COLO829 (cell line): ENCODE measurements at regions not wholly inside any gene's neighbourhood (a gene's known extent, or its start where the extent isn't known, plus 50 kb on each side); places are given as distances from the start of the nearest gene placed in this dataset.
A peak's percentile ranks its signal among the peaks of the same experiment; 100 is the strongest.

Source experiments
- DNase-seq: peaks from one replicate; pipeline ENCODE4 v3.0.0; 2012; ENCODE audit warnings: low spot score

DNA sequence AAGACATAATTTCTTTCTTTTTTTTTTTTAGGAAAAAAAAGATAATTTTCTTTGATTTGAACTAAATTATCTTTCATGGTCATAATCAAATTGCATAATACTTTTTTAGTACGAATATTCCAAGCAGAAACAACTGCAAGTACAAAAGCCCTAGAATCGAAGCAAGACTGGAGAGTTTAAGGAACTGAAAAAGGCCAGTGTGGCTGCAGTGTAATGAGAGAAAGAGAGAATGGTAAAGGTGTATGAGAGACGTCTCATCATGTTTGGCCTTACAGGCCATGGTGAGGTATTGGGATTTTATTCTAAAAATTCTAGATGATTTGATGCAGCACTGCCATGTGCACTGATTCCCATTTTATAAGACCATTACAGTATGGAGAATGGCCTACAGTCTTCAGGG is 180.9 kb downstream of the SUCNR1 start:
- no peak for DNase-seq

DNA sequence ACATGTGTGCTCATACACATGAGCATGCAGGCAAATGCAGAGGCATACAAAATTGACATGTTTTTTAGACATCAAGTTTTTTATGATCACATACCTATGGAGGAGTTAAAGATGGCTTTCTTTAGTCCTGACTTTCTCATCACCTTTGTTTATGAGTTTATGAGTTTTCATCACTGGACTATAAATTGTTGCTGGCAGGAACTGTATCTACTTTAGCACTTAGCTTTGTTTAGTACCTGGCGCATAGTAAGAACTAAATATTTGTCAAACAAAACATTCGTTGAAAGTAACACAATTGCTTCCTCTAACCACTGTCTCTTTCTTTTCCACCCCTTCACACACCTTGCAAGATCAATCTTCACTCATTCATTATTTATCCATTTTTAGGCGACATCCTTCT is 182.6 kb downstream of the SUCNR1 start:
- DNase-seq, result no peak

DNA sequence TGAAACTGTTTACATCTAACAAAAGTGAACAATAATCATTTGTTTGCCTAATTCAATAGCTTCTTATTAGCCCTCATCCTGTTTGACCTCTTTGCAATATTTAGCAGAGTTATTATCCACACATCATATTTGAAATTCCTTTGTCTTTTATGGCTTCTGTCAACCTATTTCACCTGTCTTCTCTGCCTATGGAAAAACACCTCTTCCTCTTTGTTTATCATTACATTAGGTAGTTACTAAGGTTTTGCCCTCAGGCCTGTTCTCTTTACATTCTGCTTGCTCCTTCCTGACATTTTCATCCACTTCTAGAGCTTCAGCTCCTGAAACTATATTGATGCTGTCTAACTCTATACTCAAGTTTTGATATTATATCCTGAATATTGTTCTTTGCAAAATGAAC is 183.0 kb downstream of the SUCNR1 start:
- DNase-seq, result no peak

DNA sequence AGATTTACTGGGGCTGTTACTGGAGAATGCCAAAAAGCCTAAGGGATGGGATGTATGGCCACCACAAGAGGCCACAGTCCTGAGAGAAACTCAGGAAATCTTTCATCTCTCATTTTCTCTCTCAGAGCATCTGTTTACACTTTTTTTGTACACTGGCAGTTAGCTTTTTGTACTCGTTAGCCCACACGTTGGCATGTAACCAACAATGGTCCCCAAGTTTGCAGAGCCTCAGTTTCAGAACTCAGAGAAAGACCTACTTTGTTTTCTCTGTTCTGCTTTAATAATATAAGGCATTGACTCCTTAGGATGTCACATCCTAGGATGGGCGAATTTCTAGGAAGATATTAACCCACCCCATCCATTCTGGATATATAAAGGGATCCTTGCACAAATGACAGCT is 183.5 kb downstream of the SUCNR1 start:
- no peak for DNase-seq

DNA sequence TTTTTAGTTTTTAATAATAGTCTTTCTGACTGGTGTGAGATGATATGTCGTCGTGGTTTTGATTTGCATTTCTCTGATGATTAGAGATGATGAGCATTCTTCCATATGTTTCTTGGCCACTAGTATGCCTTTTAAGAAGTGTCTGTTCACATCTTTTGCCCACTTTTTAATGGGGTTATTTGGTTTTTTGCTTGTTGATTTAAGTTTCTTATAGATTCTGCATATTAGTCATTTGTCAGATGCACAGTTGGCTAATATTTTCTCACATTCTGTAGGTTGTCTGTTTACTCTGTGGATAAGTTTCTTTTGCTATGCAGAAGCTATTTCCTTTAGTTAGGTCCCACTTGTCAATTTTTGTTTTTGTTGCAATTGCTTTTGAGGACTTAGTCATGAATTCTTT is 185.4 kb downstream of the SUCNR1 start:
- DNase-seq, result no peak

DNA sequence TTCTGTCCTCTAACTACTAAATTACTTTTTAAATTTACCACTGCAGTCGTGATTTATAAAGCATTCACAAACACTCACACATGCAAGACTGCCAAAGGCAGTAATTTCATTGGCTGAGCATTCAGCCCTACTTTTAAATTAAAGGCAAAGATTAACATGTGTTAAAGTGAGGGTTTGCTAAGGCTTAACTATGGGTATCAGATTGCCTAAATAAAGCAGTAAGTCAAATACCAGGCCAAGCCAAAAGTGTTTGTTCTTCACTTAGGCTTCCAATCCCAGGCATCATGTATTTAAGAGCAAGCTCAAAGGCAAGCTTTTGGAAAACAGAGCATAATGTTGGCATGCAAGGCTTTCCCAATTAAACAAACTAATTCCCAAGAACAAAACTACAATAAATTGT is 187.3 kb downstream of the SUCNR1 start:
- no peak for DNase-seq

DNA sequence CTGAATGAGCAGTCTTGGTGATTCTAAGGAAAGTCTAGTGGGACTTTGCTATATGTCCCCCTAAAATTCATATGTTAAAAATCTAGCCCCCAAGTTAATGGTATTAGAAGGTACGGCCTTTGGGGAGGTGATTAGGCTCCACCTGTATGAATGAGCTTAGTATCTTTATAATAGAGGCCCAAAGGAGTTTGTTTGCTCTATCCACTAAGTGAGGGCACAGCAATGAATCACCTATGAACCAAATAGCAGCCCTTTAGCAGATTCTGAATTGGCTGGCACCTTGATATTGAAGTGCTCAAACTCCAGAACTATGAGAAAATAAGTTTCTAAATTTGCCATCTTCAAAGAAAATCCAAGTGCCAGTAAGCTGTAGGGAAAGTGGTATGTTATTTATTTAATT is 187.9 kb downstream of the SUCNR1 start:
- no peak for DNase-seq

DNA sequence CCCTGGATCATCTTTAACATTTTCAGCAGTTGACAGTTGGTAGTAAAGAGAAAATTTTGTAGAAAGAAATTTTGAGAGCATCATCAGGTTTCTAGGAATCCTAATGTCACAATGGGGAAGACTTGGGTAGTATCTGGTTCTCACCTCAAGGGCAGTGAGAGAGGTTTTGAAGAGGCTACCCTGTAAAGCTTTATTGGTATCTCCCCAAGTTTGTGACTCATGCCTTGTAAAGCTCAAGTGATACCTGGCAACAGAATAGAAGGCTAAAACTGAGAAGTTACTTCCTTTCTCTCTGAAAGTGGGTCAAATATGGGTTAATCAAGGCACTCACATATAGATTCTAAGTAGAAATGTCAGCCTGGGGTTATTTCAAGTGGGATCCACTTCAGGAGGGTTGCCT is 196.4 kb downstream of the SUCNR1 start:
- no peak for DNase-seq

DNA sequence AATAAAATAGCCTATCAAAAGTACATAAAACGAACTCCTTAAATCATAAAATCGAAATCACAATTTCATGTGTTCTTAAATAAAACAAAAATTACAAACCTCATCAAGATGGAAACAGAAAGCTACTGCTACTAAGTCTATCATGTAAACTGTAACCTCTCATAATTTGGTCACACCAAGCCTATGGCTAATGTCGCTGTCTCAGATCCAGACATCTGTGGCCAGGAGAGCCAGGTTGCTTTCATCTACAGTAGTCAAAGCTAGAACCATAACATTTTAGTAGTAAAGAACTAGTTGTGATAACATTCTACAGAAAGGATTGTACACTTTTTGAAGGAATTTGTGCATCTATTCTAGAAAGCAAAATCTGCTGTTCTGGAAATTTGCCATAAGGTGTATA is 197.4 kb upstream of the MBNL1 start:
- no peak for DNase-seq

DNA sequence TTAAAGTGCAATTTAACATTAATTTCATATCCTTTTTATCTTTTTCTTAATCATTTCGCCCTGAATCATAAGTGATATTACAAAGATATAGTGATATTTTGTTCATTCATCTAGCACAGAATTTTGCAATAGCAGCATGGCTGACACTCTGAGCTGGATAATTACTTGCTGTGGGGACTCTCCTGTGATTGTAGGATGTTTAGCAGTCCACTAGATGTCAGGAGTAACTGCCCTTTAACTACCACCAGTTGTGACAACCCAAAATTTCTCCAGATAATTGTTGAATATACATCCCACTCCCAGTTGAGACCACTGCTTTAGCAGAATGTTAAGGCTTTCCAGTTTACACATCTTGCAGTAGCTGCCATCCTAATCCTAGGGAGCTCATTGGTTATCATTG is 196.8 kb upstream of the MBNL1 start:
- peak; percentile 63 for DNase-seq

DNA sequence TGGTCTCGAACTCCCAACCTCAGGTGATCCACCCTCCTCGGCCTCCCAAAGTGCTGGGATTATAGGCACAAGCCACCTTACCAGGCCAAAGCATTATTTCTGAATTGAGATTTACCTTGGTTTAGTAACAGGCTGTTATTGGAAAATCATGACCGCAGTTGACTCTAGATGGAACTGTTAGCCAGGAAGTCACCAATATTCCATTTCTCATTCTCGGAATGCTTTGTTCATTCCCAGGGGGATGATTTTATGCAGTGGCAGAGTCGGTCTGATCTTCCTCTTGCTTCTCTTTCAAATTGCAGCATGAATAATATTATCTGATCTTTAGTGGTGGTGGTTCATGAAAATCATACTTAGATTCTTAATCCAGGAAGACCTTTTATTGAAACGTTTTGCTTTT is 195.5 kb upstream of the MBNL1 start:
- peak; percentile 37 for DNase-seq

DNA sequence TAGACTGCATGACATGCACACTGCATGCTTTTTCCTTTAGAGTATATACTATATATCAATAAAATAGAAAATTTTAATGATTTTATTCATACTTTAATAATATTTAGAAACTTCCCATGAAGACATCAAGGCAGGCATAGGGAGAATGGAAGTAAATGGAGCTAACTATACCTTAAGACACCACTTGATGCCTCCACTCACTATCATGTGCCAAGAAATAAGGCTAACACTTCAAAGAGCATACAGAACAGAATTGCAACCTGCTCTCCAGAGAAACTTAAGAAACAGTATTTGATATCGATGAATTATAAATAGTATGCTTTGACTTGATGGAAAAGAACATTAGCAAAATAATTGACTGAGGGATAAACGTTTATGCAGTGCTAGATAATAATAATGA is 192.6 kb upstream of the MBNL1 start:
- no peak for DNase-seq

DNA sequence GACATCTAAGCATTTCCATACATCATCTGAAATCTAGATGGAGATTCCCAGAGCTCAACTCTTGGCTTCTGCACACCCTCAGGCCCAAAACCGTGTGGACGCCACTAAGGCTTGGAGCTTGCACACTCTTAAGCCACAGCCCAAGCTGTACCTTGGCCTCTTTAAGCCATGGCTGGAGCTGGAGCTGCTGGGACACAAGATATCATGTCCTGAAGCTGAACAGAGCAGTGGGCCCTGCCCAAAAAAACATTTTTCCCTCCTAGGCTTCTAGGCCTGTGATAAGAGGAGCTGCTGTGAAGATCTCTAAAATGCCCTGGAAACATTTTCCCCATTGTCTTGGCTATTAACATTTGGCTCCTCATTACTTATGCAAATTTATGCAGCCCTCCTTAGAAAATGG is 188.7 kb upstream of the MBNL1 start:
- DNase-seq, result no peak

DNA sequence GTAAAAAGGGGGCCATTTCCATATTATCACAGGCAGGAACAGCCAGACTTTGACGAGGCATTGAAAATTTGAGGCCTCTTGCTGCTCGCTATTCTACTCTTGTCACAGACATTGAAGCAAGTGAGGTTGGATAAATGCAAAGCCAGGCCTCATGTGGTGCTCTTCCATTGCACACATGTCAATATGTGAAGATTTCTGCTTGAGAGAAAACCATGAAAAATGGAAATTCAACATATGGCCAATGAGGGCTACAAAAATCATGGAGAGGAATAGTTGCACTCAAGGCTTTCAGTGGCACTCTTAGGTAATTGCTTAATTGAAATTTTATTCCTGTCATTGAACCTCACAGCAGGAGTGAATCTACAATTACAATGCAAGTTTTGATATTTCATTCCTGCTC is 185.6 kb upstream of the MBNL1 start:
- DNase-seq, result no peak

DNA sequence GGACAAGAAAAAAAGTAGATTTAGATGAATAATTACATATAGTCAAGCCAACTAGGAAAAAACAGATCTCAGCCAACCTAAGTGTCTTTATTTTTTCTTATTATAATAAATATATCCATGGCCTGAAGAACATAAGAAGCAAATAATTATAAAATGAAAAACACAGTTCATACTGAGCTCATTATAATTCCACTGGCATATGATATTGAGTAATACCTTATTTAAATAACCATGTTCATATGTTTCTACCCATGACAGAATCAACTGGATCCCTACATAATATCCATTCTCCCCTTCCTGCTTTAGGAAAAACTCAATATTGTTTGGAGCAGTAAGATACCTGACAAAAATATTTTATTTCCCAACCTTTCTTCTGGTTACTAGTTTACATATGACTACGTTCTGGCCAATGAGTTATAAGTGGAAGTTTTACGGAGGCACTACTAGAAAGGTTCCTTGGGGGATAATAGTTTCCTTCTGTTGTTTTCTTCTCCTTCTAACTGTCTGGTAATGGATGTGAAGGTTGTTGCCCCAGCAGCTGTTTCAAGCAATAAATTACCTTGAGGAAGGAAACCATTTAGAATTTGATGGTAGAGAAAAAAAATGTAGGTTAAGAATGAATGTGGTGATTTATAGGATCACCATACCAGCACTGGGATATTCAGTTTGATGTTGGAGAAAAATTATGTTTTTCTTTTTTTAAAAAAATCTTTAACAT is 184.1 kb upstream of the MBNL1 start:
- DNase-seq, result no peak

DNA sequence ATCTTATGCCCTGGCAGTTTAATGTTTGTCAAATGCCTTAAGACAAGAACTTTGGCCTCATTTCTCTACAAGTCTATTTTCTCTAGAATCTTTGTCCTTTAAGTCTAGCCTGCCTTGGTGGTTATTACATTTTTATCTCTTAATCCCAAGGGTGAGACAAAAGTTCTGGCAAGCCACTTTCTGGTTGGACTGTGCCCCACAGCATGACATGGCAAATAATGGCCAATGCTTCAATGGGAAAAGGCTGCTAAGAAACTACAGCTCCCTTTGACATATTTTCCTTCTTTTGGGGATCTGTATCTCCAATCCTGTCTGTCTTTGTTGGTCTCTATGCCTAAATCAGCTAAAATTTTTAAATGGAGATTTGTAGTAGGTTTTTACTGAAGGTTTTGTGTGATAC is 181.6 kb upstream of the MBNL1 start:
- no peak for DNase-seq

DNA sequence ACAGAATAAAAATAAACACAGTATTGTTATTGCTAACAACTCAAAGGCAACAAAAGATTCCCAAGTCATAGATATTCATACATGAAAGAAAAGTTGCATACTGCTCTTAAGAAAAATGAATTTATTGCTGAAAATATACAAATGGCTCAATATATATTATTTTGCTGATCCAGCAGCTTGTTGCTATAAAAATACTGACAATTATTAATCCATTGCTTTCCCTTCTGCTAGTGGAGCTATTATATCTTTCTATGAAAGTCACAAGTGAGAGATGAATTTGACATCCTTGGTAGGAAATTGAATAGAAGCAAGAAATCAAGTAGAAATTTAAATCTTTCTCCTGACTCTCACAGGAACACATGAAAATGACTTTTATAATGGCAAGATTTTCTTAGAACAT is 179.2 kb upstream of the MBNL1 start:
- DNase-seq, result no peak

DNA sequence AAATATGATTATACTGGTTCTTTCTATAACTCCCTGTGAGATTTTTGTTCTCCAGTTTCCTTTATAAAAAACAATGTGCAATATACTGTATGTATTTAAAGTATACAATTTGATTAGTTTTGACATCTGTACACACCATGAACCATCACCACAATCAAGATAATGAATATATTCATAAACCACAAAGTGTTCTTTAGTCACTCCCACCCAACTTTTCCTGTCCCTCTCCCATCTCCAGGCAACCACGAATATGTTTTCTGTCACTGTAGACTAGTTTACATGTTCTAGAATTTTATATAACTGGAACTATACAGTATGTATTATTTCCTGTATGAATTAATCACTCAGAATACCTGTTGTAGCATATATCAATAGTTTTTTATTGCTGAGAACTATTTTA is 177.0 kb upstream of the MBNL1 start:
- no peak for DNase-seq

DNA sequence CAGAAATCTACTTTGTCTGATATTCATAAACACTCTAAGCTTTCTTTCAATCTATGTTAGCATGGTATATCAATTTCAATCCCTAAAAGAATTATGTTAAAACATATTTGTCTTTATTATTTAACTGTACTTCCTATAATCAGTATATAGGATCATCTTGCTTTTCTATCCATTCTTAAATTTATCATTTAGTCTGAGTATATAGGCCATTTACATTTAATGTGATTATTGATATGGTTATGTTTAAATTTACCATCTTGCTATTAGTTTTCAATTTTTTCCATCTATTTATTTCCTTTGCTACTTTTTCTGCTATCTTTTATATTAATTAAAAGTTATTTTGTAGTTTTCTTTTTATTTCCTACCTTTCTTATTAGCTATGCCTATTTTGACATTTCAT is 174.8 kb upstream of the MBNL1 start:
- DNase-seq, result no peak

DNA sequence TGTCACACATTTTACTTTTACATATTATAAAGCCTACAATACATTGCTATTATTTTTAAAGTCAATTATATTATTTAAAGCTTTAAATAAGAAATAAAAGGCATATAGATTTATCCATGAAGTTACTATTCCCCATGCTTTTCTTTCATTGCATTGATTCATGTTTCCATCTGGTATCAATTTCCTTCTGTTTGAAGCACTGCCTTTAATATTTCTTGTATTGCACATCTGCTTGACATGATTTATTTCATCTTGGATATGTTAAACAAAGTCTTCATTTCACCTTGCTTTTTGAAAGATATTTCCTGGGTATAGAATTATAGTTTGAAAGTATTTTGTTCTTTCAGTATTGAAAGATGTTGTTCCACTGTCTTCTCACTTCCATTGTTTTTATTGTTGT is 174.3 kb upstream of the MBNL1 start:
- DNase-seq, result no peak

DNA sequence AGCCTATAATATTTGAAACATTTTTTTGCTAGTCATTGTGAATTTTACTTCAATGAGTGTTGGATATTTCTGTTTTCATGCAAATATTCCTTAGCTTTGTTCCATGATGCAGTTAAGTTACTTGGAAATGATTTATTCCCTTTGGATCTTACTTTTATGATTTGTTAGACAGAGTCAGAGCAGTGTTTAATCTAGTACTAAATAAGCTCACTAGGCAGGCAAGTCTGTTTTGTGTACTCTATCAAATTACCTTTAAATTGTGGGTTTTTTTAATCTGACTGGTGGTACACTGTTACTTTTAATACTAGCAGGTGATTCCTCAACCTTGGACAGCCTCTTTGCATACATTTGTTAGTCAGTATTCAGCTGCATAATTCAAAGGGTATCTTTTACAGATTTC is 173.3 kb upstream of the MBNL1 start:
- no peak for DNase-seq

DNA sequence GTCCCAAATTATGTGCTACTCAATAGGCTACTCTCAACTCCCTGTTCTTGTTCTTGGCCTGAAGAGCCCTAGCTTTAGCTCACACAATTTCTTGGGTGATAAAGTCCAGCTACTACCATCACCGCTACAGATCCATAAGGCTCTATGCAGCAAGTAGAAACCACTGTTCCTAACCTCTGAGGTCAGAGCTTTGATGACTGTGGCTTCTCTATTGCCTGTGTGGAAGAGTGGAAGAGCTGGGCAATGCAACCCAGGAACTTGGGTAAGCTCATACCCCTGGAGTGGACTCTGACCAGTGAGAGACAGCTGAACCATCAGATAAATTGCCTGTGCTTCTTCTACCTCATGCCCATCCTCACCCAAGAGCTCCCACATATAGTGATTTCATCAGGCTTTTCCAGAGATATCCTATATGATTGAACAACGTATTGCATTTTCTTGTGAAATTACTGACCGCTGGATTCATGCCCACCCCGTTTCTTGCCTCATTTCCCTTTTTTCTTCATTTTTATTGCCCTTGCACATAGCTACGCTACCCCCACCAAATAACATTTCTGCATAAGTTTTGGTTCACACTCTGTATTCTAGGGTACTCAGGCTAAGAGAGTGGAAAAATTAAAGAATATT is 172.3 kb upstream of the MBNL1 start:
- no peak for DNase-seq

DNA sequence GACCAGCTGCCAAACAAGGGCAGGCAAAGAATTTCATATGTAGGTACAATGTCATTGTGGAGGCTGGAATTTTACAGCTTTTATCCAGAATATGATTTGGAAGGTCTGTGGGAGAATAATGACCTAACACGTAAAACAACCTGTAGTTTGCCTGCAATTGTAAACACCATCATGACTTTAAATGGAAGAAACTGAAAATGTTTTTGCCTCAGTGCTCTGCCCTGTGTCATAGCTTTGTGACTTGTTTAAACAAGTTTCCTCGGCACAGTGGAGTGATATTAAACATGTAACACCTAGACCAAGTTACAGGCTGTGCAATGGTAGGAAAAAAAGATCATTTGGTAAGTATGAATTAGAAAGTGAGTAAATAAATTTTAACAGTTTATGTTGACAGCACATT is 171.6 kb upstream of the MBNL1 start:
- no peak for DNase-seq

DNA sequence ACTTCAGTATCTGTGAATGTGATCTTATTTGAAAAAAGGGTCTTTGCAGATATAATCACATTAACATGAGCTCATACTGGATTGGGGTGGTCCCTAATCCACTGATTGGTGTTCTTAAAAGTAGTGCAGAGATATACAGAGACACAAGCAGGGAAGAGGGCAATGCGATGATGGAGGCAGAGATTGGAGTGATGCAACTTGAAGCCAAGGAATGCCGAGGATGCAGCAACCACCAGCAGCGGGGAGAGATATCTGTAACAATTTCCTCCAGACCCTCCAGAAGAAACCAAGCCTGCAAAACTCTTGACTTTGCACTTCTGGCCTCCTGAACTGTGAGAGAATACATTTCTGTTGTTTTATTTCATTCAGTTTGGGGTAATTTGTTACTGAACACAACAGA is 171.0 kb upstream of the MBNL1 start:
- no peak for DNase-seq
